Endodermal cell (in vitro differentiated cells): ENCODE measurements at regions not wholly inside any gene's neighbourhood (a gene's known extent, or its start where the extent isn't known, plus 50 kb on each side); places are given as distances from the start of the nearest gene placed in this dataset.
"Not testable (repeated sequence)": the region's sequence is repeated elsewhere in the genome, so short reads cannot be mapped to it uniquely, and the experiment has no call there.

Experiments used
- DNase-seq: peaks from one replicate; pipeline ENCODE4 v3.0.0-alpha.2; 2017
- H3K27ac ChIP-seq: 2 replicates; pipeline ENCODE4 v1.5.1; 2013; ENCODE audit warnings: mild to moderate bottlenecking, low read depth, low read length, moderate library complexity
- H3K27me3 ChIP-seq: 2 replicates; pipeline ENCODE4 v1.6.1; 2013; ENCODE audit warnings: mild to moderate bottlenecking, low read length, moderate library complexity; ENCODE audit not compliant: insufficient read depth, control insufficient read depth, poor library complexity, severe bottlenecking
- H3K36me3 ChIP-seq: 2 replicates; pipeline ENCODE4 v1.7.0; 2013; ENCODE audit warnings: mild to moderate bottlenecking, low read length, moderate library complexity; ENCODE audit not compliant: control insufficient read depth, insufficient read depth
- H3K4me1 ChIP-seq: one replicate; pipeline ENCODE4 v1.7.0; 2013; ENCODE audit warnings: low read length; ENCODE audit not compliant: control insufficient read depth, insufficient read depth
- H3K4me3 ChIP-seq: 2 replicates; pipeline ENCODE4 v1.5.1; 2013; ENCODE audit warnings: mild to moderate bottlenecking, low read length, moderate library complexity
- H3K9ac ChIP-seq: 2 replicates; pipeline ENCODE4 v1.6.1; 2013; ENCODE audit warnings: mild to moderate bottlenecking, low read length, moderate library complexity; ENCODE audit not compliant: poor library complexity, severe bottlenecking; ENCODE audit errors: extremely low read depth
- H3K9me3 ChIP-seq: 2 replicates; pipeline ENCODE4 v1.6.1; 2013; ENCODE audit warnings: mild to moderate bottlenecking, low read length, moderate library complexity; ENCODE audit not compliant: control insufficient read depth
- H3K27ac Mint-ChIP-seq: 2 replicates; pipeline ENCODE4 v1.8.0; 2020; ENCODE audit warnings: mixed read lengths
- H3K27me3 Mint-ChIP-seq: 2 replicates; pipeline ENCODE4 v1.8.0; 2021; ENCODE audit warnings: mild to moderate bottlenecking, mixed read lengths; ENCODE audit not compliant: insufficient read depth
- H3K36me3 Mint-ChIP-seq: 2 replicates; pipeline ENCODE4 v1.8.0; 2020; ENCODE audit warnings: low read depth, mixed read lengths
- H3K4me1 Mint-ChIP-seq: 2 replicates; pipeline ENCODE4 v1.8.0; 2020; ENCODE audit warnings: mixed read lengths
- H3K4me3 Mint-ChIP-seq: 2 replicates; pipeline ENCODE4 v1.8.0; 2020; ENCODE audit warnings: mild to moderate bottlenecking, moderate library complexity, mixed read lengths
- H3K9me3 Mint-ChIP-seq: 2 replicates; pipeline ENCODE4 v1.8.0; 2020; ENCODE audit warnings: mild to moderate bottlenecking, mixed read lengths
- WGBS, 2 experiments: methylation state at CpG; one replicate each; pipeline versions ENCODE4 v1.1.5 to v1.1.7; 2013; ENCODE audit warnings: missing lambda C conversion rate in 2 of 2, mixed read lengths in 1 of 2; ENCODE audit not compliant: insufficient coverage in 1 of 2, insufficient read length in 1 of 2; 5-methylcytosine and 5-hydroxymethylcytosine counted together
- TF ChIP-seq, protein P1 (sequence below): fragments of 200-600 bp; sonication (generic); conservative IDR thresholded peaks from 2 replicates; pipeline ENCODE4 v1.5.0; 2021; ENCODE audit warnings: antibody characterized with exemption, mild to moderate bottlenecking

GRCh38 chr13:65314008-65314407 is 1916.1 kb downstream of the PCDH9 start:
- H3K9ac ChIP-seq = no peak overlapping the region
- no peaks in the 10 kb centered on the region for H3K4me1 Mint-ChIP-seq
- WGBS, 2 experiments = 78 to 90% methylated on average over 1 to 4 of the region's 4 CpGs
- H3K27me3 Mint-ChIP-seq = no peaks in the 10 kb centered on the region
- peaks cover 14% of the 10 kb centered on the region for H3K9me3 Mint-ChIP-seq
- H3K4me3 ChIP-seq = no peak overlapping the region
- H3K27ac Mint-ChIP-seq = no peak overlapping the region
- no peaks in the 10 kb centered on the region for H3K4me1 ChIP-seq
- H3K36me3 ChIP-seq = no peaks in the 10 kb centered on the region
- H3K27me3 ChIP-seq = no peaks in the 10 kb centered on the region
- peaks cover 2% of the 10 kb centered on the region for H3K36me3 Mint-ChIP-seq
- H3K9me3 ChIP-seq = peaks cover 6% of the 10 kb centered on the region
- H3K4me3 Mint-ChIP-seq = no peak overlapping the region
- H3K27ac ChIP-seq = no peak overlapping the region
- no peak for DNase-seq
- TF ChIP-seq, protein P1, sequence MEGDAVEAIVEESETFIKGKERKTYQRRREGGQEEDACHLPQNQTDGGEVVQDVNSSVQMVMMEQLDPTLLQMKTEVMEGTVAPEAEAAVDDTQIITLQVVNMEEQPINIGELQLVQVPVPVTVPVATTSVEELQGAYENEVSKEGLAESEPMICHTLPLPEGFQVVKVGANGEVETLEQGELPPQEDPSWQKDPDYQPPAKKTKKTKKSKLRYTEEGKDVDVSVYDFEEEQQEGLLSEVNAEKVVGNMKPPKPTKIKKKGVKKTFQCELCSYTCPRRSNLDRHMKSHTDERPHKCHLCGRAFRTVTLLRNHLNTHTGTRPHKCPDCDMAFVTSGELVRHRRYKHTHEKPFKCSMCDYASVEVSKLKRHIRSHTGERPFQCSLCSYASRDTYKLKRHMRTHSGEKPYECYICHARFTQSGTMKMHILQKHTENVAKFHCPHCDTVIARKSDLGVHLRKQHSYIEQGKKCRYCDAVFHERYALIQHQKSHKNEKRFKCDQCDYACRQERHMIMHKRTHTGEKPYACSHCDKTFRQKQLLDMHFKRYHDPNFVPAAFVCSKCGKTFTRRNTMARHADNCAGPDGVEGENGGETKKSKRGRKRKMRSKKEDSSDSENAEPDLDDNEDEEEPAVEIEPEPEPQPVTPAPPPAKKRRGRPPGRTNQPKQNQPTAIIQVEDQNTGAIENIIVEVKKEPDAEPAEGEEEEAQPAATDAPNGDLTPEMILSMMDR = no peak

DNA sequence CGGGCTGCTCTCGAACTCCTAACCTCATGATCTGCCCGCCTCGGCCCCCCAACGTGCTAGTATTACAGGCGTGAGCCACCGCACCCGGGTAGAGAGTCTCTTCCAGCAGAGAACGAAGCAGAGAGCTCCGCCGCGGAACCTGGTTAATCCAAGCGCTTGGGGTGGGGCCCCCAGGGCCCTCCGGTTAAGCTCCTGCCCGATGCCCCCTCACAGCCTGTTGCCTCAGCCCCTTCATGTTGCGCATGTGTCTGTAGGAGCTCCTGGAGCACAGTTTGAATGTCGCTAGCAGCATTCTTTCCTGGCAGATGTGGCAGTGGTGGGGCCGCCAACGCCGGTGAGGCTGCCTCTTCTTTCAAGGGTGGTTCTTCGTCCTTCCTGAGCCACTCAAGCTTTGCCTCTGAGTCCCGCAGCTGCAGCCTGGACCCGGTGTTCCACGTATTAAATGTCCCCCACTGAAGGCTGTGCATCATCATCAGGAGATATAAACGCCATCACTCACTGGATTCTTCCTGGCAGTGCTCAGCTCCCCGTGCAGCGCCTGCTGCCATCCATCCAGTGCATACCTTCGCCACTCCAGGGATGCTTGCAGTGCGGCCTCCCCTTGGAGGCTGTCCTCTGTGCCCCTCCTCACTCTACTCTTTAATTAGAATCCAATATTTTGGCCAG is 1919.3 kb downstream of the PCDH9 start:
- no peak overlapping the region for H3K4me3 Mint-ChIP-seq
- peaks cover 21% of the 10 kb centered on the region for H3K9me3 Mint-ChIP-seq

DNA sequence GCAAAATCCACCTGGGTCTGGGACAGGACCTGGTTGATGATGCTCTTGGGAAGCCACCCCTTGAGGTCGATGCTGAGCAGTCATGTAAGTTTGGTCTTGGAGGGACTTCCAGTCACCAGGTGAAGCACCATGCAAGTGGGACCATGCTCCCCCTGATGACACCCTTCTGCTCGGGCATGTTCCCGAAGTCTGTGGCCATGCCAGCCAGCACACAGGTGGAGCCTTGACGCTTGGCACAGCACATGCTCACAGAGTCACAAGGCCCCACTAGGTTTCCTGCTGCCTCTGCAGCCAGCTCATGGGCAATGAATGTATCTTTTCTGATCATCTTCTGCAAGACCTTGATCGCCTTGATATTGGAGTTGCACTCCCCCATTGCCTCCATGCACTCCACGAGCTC is 1920.2 kb downstream of the PCDH9 start:
- H3K36me3 Mint-ChIP-seq = peaks cover 2% of the 10 kb centered on the region
- Histone ChIP-seq H3K9ac (no peak overlapping the region), H3K4me3 (no peak overlapping the region), H3K9me3 (peaks cover 12% of the 10 kb centered on the region), H3K27ac (no peak overlapping the region), H3K36me3 (no peaks in the 10 kb centered on the region), H3K4me1 (no peaks in the 10 kb centered on the region), H3K27me3 (no peaks in the 10 kb centered on the region)
- H3K9me3 Mint-ChIP-seq = peaks cover 21% of the 10 kb centered on the region
- H3K27ac Mint-ChIP-seq = no peak overlapping the region
- WGBS, 2 experiments = 90 to 92% methylated on average over 3 to 6 of the region's 6 CpGs
- TF ChIP-seq, protein P1 = no peak
- no peak for DNase-seq
- no peaks in the 10 kb centered on the region for H3K27me3 Mint-ChIP-seq
- H3K4me1 Mint-ChIP-seq = no peaks in the 10 kb centered on the region
- no peak overlapping the region for H3K4me3 Mint-ChIP-seq

More for the DNA sequence above, 1919.3 kb downstream of the PCDH9 start:
- H3K4me1 ChIP-seq = no peaks in the 10 kb centered on the region
- H3K9me3 ChIP-seq = peaks cover 12% of the 10 kb centered on the region
- no peaks in the 10 kb centered on the region for H3K27me3 Mint-ChIP-seq
- TF ChIP-seq, protein P1 = no peak
- no peak for DNase-seq
- 89 to 93% methylated on average over 20 to 29 of the region's 29 CpGs for WGBS, 2 experiments
- H3K27me3 ChIP-seq = no peaks in the 10 kb centered on the region
- no peaks in the 10 kb centered on the region for H3K36me3 ChIP-seq
- no peak overlapping the region for H3K4me3 ChIP-seq
- no peaks in the 10 kb centered on the region for H3K4me1 Mint-ChIP-seq
- no peak overlapping the region for H3K27ac Mint-ChIP-seq
- H3K27ac ChIP-seq = no peak overlapping the region
- H3K36me3 Mint-ChIP-seq = peaks cover 2% of the 10 kb centered on the region
- no peak overlapping the region for H3K9ac ChIP-seq

DNA sequence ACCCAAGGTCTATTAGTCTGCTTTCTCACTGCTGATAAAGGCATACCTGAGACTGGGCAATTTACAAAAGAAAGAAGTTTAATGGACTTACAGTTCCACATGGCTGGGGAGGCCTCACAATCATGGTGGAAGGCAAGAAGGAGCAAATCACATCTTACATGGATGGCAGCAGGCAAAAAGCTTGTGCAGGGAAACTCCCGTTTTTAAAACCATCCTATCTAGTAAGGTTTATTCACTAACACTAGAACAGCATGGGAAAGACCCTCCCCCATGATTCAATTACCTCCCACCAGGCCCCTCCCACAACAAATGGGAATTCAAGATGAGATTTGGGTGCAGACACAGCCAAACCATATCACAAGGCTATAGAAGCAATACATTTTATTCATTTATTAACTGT is 1921.4 kb downstream of the PCDH9 start:
- not testable (repeated sequence) for H3K4me3 Mint-ChIP-seq, H3K27ac Mint-ChIP-seq, H3K9ac ChIP-seq, H3K27ac ChIP-seq, H3K27me3 Mint-ChIP-seq, H3K27me3 ChIP-seq, H3K4me1 Mint-ChIP-seq, H3K4me1 ChIP-seq, H3K36me3 Mint-ChIP-seq, H3K36me3 ChIP-seq, DNase-seq, H3K4me3 ChIP-seq
- 88% methylated on average over 1 of the region's 1 CpG; no CpG with 5 or more reads in 1 of the 2 experiments for WGBS, 2 experiments
- H3K9me3 Mint-ChIP-seq = peaks cover 21% of the 10 kb centered on the region
- H3K9me3 ChIP-seq = peaks cover 12% of the 10 kb centered on the region
